H9 (cell line): ENCODE measurements at regions not wholly inside any gene's neighbourhood (a gene's known extent, or its start where the extent isn't known, plus 50 kb on each side); places are given as distances from the start of the nearest gene placed in this dataset.

Experiments
- DNase-seq: peaks from one replicate; pipeline ENCODE4 v3.0.0-alpha.2; 2017
- H2AFZ ChIP-seq: one replicate; pipeline ENCODE4 v1.6.1; 2013; ENCODE audit warnings: mild to moderate bottlenecking, low read length, control low read depth, moderate library complexity
- H2AK5ac ChIP-seq: 2 replicates; pipeline ENCODE4 v1.6.1; 2013; ENCODE audit warnings: low read length, control low read depth, mixed read lengths; ENCODE audit not compliant: insufficient read length
- H2BK120ac ChIP-seq: one replicate; pipeline ENCODE4 v1.6.1; 2013; ENCODE audit warnings: low read depth, mild to moderate bottlenecking, low read length, control low read depth, inconsistent platforms; ENCODE audit not compliant: poor library complexity, severe bottlenecking
- H2BK12ac ChIP-seq: 2 replicates; pipeline ENCODE4 v1.6.1; 2013; ENCODE audit warnings: low read length, control low read depth, mixed read lengths, low read depth; ENCODE audit not compliant: insufficient read length
- H2BK15ac ChIP-seq: 2 replicates; pipeline ENCODE4 v1.6.1; 2013; ENCODE audit warnings: low read depth, low read length, control low read depth
- H2BK20ac ChIP-seq: one replicate; pipeline ENCODE4 v1.6.1; 2013; ENCODE audit warnings: low read depth, mild to moderate bottlenecking, low read length, control low read depth, inconsistent platforms; ENCODE audit not compliant: poor library complexity, severe bottlenecking
- H2BK5ac ChIP-seq: 2 replicates; pipeline ENCODE4 v1.6.1; 2013; ENCODE audit warnings: low read length, control low read depth, mixed read lengths; ENCODE audit not compliant: insufficient read length
- H3K14ac ChIP-seq: 2 replicates; pipeline ENCODE4 v1.6.1; 2013; ENCODE audit warnings: low read length, control low read depth; ENCODE audit not compliant: insufficient read depth
- H3K18ac ChIP-seq: 2 replicates; pipeline ENCODE4 v1.6.1; 2013; ENCODE audit warnings: low read depth, mild to moderate bottlenecking, mixed read lengths, low read length, control low read depth; ENCODE audit not compliant: insufficient read length
- H3K23ac ChIP-seq: 2 replicates; pipeline ENCODE4 v1.6.1; 2013; ENCODE audit warnings: low read length, control low read depth, mixed read lengths, low read depth; ENCODE audit not compliant: insufficient read length
- H3K23me2 ChIP-seq: 2 replicates; pipeline ENCODE4 v1.6.1; 2013; ENCODE audit warnings: low read depth, mild to moderate bottlenecking, mixed read lengths, low read length, control low read depth; ENCODE audit not compliant: insufficient read length, poor library complexity, severe bottlenecking
- H3K27ac ChIP-seq: 2 replicates; pipeline ENCODE4 v1.5.1; 2013; ENCODE audit warnings: low read length, control low read depth, mixed read lengths, low read depth; ENCODE audit not compliant: insufficient read length
- H3K27me3 ChIP-seq: 2 replicates; pipeline ENCODE4 v1.6.1; 2013; ENCODE audit warnings: low read length, control low read depth, inconsistent platforms; ENCODE audit not compliant: insufficient read depth
- H3K4ac ChIP-seq: 2 replicates; pipeline ENCODE4 v1.6.1; 2013; ENCODE audit warnings: low read depth, mild to moderate bottlenecking, control low read depth, inconsistent platforms, low read length, moderate library complexity
- H3K4me1 ChIP-seq: 2 replicates; pipeline ENCODE4 v1.6.1; 2013; ENCODE audit warnings: low read length, control low read depth, inconsistent platforms; ENCODE audit not compliant: insufficient read depth
- H3K4me2 ChIP-seq: 2 replicates; pipeline ENCODE4 v1.6.1; 2013; ENCODE audit warnings: low read length, control low read depth, mixed read lengths; ENCODE audit not compliant: insufficient read length, insufficient read depth
- H3K56ac ChIP-seq: 2 replicates; pipeline ENCODE4 v1.6.1; 2013; ENCODE audit warnings: low read depth, mild to moderate bottlenecking, mixed read lengths, low read length, control low read depth; ENCODE audit not compliant: insufficient read length
- H3K79me1 ChIP-seq: 2 replicates; pipeline ENCODE4 v1.6.1; 2013; ENCODE audit warnings: low read depth, mild to moderate bottlenecking, moderate library complexity, low read length, control low read depth, inconsistent platforms; ENCODE audit not compliant: insufficient read depth, poor library complexity, severe bottlenecking
- H3K79me2 ChIP-seq: 2 replicates; pipeline ENCODE4 v1.6.1; 2013; ENCODE audit warnings: low read length, control low read depth, inconsistent platforms; ENCODE audit not compliant: insufficient read depth
- H3K9ac ChIP-seq: 2 replicates; pipeline ENCODE4 v1.6.1; 2013; ENCODE audit warnings: low read length, control low read depth, mixed read lengths; ENCODE audit not compliant: insufficient read length; ENCODE audit errors: extremely low read depth
- H3K9me3 ChIP-seq: one replicate; pipeline ENCODE4 v1.6.1; 2013; ENCODE audit warnings: low read depth, low read length, inconsistent platforms; ENCODE audit not compliant: control insufficient read depth
- H3T11ph ChIP-seq: one replicate; pipeline ENCODE4 v1.6.1; 2013; ENCODE audit warnings: mild to moderate bottlenecking, low read length, control low read depth, inconsistent platforms
- H4K20me1 ChIP-seq: one replicate; pipeline ENCODE4 v1.6.1; 2013; ENCODE audit not compliant: control insufficient read depth, insufficient read length, insufficient read depth
- H4K5ac ChIP-seq: 2 replicates; pipeline ENCODE4 v1.6.1; 2013; ENCODE audit warnings: low read depth, mild to moderate bottlenecking, mixed read lengths, low read length, control low read depth; ENCODE audit not compliant: insufficient read length
- H4K8ac ChIP-seq: replicated peaks from 2 replicates; pipeline ENCODE4 v1.6.1; 2013; ENCODE audit warnings: low read length, control low read depth, mixed read lengths, low read depth; ENCODE audit not compliant: insufficient read length
- H4K91ac ChIP-seq: 2 replicates; pipeline ENCODE4 v1.6.1; 2013; ENCODE audit warnings: low read depth, mild to moderate bottlenecking, moderate library complexity, mixed read lengths, low read length, control low read depth; ENCODE audit not compliant: insufficient read length
- H3K27ac Mint-ChIP-seq, 3 experiments: 2 replicates in 2 of 3; 3 replicates in 1 of 3; pipeline ENCODE4 v1.8.0; 2020 to 2021; ENCODE audit warnings: mixed read lengths in 3 of 3, mild to moderate bottlenecking in 1 of 3, moderate library complexity in 1 of 3
- H3K27me3 Mint-ChIP-seq: 2 replicates; pipeline ENCODE4 v1.8.0; 2021; ENCODE audit warnings: low read depth, mild to moderate bottlenecking, moderate library complexity, mixed read lengths
- H3K36me3 Mint-ChIP-seq, 3 experiments: 2 replicates in 2 of 3; 3 replicates in 1 of 3; pipeline ENCODE4 v1.8.0; 2020 to 2021; ENCODE audit warnings: low read depth in 3 of 3, mixed read lengths in 3 of 3; ENCODE audit not compliant: insufficient read depth in 1 of 3
- H3K4me1 Mint-ChIP-seq, 2 experiments: 2 replicates each; pipeline ENCODE4 v1.8.0; 2020; ENCODE audit warnings: mixed read lengths in 2 of 2
- H3K4me3 Mint-ChIP-seq, 2 experiments: 2 replicates in 1 of 2; 3 replicates in 1 of 2; pipeline ENCODE4 v1.8.0; 2020 to 2021; ENCODE audit warnings: mild to moderate bottlenecking in 2 of 2, mixed read lengths in 2 of 2, moderate library complexity in 1 of 2
- H3K9me3 Mint-ChIP-seq, 2 experiments: 2 replicates in 1 of 2; 3 replicates in 1 of 2; pipeline ENCODE4 v1.8.0; 2020; ENCODE audit warnings: mild to moderate bottlenecking in 2 of 2, mixed read lengths in 2 of 2, moderate library complexity in 1 of 2
- WGBS: extraction: QIAGEN DNeasy Blood & Tissue Kit; methylation state at CpG from one replicate; pipeline ENCODE4 v1.1.7; 2013; ENCODE audit warnings: missing lambda C conversion rate, low lambda C conversion rate, mixed read lengths; ENCODE audit not compliant: insufficient read length; ENCODE audit errors: extremely low coverage; 5-methylcytosine and 5-hydroxymethylcytosine counted together
- TF ChIP-seq, protein P1 (sequence below): fragments of 200-600 bp; sonication (generic); conservative IDR thresholded peaks from 3 replicates; pipeline ENCODE4 v1.8.0; 2021; ENCODE audit warnings: antibody characterized with exemption, mild to moderate bottlenecking

DNA sequence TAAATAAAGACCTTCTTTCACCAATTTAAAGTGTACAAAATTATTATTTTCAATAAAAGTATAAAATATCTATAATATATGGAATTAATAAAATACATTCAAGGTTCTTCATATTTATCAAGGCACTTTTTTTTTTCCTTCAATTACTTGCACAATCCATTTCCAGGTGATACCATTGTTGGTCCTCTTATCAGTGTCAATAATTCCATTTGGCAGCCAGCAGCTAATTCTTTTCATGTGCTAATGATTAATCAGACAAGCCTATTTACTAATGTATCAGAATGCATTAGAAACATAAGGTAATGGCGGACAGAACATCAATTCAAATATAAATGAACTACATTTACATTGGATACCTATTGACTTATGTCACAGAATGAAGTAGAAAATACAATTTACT is 622.2 kb downstream of the TOX3 start:
- no peaks in the 10 kb centered on the region for H3K23me2 ChIP-seq
- H3K9me3 ChIP-seq, result no peaks in the 10 kb centered on the region
- H2BK20ac ChIP-seq, result no peak overlapping the region
- H3K18ac ChIP-seq, result no peak overlapping the region
- no peaks in the 10 kb centered on the region for H3K79me2 ChIP-seq
- H3K9ac ChIP-seq, result no peak overlapping the region
- no peak overlapping the region for H2AFZ ChIP-seq
- H4K5ac ChIP-seq, result no peak overlapping the region
- H3K14ac ChIP-seq, result no peak overlapping the region
- H3K56ac ChIP-seq, result no peak overlapping the region
- no peak overlapping the region for H3K27ac ChIP-seq
- no peak overlapping the region for H3K4me2 ChIP-seq
- 0 out of 7 replicates have a peak, but pooled peaks cover 0 to 2% (median 0%) of the 10 kb centered on the region in 3 experiments for H3K36me3 Mint-ChIP-seq
- H2AK5ac ChIP-seq, result no peak overlapping the region
- H3K27me3 ChIP-seq, result no peaks in the 10 kb centered on the region
- H3K4me1 Mint-ChIP-seq, result peaks cover 3% of the 10 kb centered on the region in 2 experiments; a peak in 2 of 4 replicates
- H2BK5ac ChIP-seq, result no peak overlapping the region
- no peak overlapping the region for H4K91ac ChIP-seq
- H4K20me1 ChIP-seq, result no peaks in the 10 kb centered on the region
- no peaks in the 10 kb centered on the region; the same call in 1 of the 2 replicates for H3K27me3 Mint-ChIP-seq
- TF ChIP-seq, protein P1, sequence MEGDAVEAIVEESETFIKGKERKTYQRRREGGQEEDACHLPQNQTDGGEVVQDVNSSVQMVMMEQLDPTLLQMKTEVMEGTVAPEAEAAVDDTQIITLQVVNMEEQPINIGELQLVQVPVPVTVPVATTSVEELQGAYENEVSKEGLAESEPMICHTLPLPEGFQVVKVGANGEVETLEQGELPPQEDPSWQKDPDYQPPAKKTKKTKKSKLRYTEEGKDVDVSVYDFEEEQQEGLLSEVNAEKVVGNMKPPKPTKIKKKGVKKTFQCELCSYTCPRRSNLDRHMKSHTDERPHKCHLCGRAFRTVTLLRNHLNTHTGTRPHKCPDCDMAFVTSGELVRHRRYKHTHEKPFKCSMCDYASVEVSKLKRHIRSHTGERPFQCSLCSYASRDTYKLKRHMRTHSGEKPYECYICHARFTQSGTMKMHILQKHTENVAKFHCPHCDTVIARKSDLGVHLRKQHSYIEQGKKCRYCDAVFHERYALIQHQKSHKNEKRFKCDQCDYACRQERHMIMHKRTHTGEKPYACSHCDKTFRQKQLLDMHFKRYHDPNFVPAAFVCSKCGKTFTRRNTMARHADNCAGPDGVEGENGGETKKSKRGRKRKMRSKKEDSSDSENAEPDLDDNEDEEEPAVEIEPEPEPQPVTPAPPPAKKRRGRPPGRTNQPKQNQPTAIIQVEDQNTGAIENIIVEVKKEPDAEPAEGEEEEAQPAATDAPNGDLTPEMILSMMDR, result no peak
- H3K27ac Mint-ChIP-seq, result no peak overlapping the region
- no peaks in the 10 kb centered on the region for H3K9me3 Mint-ChIP-seq
- no peaks in the 10 kb centered on the region for H3K4me1 ChIP-seq
- no peak overlapping the region for H3T11ph ChIP-seq
- no peak overlapping the region for H2BK120ac ChIP-seq
- no CpG with 5 or more reads among the region's 1 CpG for WGBS
- no peak overlapping the region for H3K4me3 Mint-ChIP-seq
- no peak for DNase-seq
- no peak overlapping the region for H2BK15ac ChIP-seq
- H3K23ac ChIP-seq, result no peak overlapping the region
- H3K4ac ChIP-seq, result no peak overlapping the region
- no peaks in the 10 kb centered on the region for H3K79me1 ChIP-seq
- no peak overlapping the region for H2BK12ac ChIP-seq
- H4K8ac ChIP-seq, result no peak overlapping the region
